Ureter (tissue), 1 donor: ENCODE measurements at regions not wholly inside any gene's neighbourhood (a gene's known extent, or its start where the extent isn't known, plus 50 kb on each side); places are given as distances from the start of the nearest gene placed in this dataset.
"Not testable (repeated sequence)": the region's sequence is repeated elsewhere in the genome, so short reads cannot be mapped to it uniquely, and the experiment has no call there.

Experiments used
- DNase-seq: peaks from one replicate; pipeline ENCODE4 v3.0.0-alpha.2; 2020; ENCODE audit warnings: low spot score
- donor health status: DM: yes; HTN: yes; CAD: no.

DNA sequence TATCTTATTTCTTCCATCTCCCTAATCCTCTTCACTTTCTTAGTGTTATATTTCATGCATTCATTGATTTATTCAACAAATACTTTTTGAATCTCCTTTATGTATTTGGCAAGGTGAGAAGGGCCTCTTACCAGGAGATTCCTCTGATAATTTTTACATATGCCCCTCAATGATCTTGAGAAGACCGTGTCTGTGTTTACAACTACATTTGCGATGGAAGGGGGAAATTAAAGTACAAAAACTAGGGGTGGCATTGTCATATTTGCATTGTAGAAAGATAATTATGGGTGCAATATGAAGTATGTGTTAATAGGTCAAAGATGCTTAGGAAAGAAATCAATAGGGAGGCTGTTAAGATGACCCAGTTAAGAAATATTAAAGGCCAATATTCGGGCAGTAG, 1108.4 kb upstream of the MIR17HG start:
- DNase-seq = no peak

DNA sequence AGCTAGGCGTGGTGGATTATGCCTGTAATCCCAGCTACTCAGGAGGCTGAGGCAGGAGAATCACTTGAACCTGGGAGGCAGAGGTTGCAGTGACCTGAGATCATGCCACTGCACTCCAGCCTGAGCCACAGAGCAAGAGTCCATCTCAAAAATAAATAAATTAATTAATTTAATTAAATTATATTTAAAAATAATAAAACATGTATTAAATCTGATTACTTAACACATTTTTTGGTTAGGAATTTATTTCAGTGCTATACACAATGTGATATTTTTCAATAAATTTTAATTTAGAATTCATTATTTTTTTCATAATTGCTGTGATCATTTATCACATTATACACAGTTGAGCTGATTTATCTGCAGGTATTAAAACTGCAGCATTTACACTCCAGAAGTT, 1101.5 kb upstream of the MIR17HG start:
- no peak for DNase-seq

DNA sequence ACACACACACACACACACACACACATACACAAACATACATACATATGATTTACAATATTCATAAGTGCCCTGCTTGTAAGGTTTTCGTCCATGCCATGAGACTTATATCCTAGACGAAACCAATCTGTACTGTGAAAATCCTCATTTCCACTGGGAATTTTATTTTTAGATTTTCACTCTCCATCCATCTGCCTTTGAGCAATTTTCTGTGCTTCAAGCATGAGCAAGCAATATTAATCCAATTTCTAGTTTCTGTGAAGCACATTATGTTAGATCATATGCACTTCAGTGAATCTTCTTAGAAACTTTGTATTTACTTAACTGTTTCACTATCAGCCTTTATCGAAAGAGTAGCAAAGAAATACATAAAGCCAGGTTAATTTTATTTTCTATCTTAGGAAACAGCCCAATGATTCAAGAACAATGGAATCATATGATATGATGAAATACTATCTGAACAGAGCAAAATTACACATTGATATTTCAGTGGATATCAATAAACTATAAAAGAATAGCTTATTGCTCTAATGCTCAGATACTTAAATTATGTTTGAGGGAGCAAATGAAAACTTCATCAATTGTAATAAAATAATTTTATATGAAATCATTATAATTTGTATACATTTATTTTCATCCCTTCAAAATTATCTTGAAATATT, 1100.7 kb upstream of the MIR17HG start:
- no peak for DNase-seq

DNA sequence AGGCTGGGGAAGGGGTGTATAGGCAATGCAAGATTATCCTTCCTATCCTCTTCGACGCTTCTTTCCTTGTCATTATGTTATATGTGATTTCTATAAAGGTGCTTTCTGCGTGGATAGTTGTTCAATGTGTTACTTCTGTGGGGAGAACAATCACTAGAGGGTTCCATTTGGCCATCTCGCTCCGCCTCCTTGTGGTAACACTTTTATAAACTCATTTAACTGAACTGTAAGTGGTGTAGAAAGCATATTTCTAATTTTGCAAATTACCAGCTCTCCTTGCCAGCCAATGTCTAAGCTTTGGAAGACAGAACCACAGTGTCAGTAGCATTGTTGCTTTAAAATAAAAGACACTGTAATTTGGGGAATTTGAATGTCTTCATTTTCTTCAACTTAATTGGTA, 1093.7 kb upstream of the MIR17HG start:
- no peak for DNase-seq

DNA sequence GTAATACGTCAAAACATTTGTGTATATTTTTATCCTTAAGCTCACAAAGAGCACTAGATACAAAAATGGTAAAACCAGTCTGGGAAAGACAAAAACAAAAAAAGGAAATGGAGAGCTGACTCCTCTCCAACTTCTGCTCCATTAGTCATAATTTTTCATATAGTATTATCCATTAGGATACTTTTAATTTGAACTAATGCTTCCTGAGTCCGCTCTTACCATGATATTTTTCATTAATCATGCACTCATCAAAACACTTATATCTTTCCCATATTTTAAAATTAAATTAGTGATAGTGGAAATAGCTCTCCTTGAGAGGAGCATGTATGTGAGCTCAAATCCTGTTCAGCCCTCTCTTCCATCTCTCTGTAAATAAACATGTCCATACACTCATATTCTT, 1093.0 kb upstream of the MIR17HG start:
- DNase-seq = no peak

DNA sequence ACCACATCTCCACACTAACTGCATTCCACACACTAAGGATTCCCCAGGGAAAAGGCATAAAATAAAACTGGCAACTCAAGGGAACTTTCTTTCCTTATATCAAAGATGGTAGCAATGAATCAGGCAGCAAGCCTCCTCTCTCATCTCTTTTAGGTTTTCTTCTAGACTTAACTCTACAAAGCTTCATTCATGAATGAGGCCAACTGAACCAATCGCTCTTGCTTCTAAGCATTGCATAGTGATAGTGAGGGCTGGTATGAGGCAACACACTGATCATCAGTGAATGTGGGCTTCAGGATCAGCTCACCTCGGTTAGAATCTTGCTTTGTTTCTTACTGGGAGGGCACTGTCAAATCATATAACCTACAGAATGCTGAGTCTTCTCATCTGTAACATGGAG, 1090.7 kb upstream of the MIR17HG start:
- no peak for DNase-seq

DNA sequence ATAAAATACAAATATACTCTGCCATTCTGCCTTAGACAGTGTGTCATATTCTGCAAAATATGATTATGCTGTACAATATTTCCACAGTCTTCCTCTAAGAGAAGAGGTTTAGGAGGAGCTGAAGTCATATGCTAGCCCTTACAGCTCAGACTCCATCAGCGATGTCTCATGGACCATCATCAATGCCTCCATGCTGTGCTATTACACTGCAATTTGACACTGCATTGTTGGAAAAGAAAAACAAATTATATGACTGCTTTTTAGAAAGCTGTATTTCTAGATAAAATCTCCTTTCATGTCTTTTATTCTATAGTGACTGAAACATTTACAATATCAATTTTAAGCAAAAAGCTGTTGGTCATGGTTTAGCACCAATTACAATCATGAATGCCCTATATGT, 1089.4 kb upstream of the MIR17HG start:
- DNase-seq = no peak

DNA sequence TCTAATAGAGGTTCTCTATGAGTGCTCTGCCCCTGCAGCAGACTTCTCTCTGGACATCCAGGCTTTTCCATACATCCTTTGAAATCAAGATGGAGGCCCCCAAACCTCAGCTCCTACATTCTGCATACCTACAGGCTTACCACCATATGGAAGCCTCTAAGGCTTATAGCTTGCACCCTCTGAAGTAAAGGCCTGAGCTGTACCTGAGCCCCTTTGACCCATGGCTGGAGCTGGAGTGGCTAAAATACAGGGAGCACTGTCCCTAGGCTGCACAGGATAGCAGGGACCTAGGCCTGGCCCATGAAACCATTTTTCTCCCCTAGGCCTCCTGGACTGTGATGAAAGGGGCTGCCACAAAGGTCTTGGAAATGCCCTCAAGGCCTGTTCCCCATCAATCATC, 1086.1 kb upstream of the MIR17HG start:
- DNase-seq = no peak

DNA sequence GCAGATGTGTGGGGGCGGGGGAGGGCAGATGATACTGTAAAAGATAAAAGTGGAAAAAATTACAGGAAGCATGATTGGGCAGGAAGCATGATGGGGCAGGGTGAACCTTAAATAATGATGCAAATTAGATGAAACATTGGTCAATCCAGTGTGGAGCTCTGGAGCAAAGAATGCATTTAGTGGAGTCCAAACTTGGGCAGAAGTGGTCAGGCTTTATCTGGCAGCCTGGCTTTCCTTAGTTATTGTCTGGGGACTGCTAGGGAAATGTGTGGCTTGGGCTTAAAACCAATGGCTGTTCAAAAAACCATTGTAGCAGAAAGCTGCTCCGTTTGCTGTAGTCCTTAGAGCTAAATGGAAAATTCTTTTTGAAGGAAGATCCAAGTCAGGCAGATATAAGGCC, 1077.3 kb upstream of the MIR17HG start:
- no peak for DNase-seq

DNA sequence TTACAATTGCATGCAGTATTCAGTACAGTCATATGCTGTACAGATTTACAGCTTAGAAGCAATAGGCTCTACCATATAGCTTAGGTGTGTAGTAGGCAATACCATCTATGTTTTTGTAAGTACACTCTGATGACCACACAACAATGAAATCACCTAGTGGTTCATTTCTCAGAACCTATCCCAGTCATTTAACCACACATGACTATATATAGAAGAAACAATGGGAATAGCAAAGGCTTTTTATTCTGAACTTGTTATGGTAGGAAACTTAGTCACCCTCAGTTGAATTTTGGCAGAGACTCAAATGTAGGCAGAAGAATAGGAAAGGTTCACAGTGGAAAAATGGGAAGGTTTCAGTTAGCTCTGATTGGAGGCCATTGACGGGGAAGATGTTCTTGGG, 1075.1 kb upstream of the MIR17HG start:
- no peak for DNase-seq

DNA sequence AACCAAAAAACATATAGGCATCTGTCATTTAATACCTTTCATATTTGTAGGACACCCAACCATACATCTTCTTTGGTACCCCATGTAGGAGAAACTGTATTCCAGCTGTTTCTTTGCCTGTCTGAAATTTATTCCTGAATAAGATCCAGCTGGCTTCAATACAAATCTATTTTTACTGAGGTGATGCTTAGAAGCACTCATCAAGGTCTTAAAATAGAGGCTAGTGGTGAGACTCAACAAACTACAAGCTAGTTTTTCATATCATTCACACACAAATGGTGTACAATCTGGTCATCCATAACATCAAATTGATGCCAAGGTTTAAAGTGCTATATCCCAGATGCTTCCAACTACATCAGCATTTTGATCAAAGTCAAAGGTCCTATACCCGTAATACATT, 1071.3 kb upstream of the MIR17HG start:
- DNase-seq = no peak

DNA sequence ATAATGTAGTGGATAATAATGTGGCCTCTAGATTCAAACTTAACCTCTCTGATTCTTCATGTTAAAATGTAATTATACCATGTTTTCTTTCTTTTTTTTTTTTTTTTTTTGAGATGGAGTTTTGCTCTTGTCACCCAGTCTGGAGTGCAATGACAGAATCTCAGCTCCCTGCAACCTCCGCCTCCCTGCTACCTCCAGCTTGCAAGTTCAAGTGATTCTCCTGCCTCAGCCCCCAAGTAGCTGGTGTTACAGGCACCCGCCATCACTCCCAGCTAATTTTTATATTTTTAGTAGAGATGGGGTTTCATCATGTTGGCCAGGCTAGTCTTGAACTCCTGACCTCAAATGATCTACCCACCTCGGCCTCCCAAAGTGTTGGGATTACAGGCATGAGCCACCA, 1069.3 kb upstream of the MIR17HG start:
- DNase-seq = not testable (repeated sequence)

DNA sequence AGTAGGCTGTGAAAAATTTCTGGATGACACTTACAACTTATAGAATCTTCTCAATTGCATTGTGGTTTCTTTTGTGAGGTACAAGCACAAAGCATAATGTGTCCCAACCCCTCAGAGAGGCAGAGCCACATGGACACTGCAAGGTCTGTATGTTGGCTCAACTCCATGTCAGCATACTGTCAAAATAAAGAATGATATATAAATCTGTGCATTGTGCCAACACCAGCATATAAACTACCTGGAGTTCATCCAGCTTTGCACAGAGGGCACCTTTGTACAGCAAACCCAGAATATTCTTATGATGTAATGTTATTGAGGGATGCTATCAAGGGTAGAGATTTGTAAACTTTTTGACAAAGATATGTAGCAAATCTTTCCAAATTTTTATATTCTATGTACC, 1065.8 kb upstream of the MIR17HG start:
- DNase-seq = no peak

DNA sequence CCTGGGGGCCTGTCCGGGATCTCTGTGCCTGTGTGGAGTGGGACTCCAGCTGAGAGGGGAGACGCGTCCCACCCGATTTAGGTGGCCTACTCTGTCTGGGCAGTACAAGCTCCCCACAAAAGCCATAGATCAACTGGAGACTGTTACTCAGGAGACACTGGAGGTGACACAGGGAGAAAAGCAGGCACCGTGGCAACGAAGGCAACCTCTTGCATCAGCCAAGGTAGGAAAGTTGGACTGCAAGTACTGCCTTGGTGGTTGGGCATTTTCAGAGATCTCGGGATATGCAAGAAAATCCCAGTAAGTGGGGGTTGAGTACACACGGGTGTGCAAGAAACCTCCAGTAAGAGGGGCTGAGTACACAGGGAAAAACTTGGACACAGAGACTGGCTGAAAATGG, 1060.0 kb upstream of the MIR17HG start:
- DNase-seq = no peak

DNA sequence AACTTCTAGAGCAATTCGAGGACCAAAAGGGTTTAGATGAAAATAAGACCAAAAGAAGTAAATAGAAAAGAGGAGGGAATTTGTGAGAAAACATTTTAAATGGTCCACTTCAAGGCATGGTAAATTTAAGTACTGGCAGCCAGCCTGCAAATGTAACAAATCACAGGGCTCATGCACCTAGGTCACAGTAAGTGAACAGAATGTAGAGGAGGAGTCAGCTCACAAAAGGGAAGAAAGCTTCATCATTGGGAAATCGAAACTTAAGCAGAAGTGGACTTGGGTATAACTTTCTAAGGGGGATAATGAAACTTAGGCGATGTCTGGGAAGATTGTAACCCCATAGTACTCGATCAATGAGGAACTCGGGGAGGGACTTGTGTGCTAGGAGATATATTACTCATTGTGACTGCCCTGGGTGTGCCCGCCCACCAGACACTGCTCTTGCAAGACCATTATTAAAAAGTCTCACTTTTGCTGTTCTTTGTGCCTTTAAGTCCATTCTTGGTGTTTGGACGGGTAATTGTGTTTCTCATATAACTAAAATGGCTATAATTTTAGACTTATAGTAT, 1053.6 kb upstream of the MIR17HG start:
- no peak for DNase-seq

DNA sequence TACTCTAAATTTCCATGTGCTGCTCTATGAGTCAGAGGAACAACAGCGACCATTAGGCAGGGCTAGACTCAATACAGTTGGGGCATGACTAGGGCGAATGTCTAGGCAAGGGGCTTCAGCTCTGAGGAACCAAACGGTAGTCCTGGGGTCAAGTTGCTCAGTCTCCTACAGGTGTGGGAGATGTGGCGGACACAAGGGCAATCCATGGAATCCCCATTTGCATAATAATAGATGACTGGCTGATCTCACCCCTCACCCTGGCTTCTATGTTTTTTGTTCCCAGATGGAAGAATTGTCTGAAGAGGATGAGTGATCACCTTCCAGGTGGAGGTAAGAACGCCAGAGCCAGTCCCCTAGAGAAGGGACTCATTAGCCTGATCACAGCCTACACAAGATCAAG, 1048.2 kb upstream of the MIR17HG start:
- DNase-seq = no peak

DNA sequence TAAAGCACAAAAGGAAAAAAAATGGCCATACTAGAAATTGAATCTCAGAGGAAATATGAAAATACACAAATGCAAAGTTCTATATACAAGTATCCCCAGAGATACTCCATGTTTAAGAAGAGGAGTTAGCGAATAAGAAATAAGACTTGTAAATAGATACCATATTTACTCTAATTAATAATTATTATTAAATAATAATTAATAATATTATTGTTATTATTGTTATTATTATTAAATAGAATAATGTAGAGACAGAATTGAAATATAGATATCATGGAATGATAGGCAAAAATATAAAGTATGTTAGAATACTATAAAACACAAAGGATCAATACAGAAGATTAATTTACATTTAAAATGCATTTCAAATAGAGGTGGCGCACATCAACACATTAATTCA, 1047.5 kb upstream of the MIR17HG start:
- no peak for DNase-seq

DNA sequence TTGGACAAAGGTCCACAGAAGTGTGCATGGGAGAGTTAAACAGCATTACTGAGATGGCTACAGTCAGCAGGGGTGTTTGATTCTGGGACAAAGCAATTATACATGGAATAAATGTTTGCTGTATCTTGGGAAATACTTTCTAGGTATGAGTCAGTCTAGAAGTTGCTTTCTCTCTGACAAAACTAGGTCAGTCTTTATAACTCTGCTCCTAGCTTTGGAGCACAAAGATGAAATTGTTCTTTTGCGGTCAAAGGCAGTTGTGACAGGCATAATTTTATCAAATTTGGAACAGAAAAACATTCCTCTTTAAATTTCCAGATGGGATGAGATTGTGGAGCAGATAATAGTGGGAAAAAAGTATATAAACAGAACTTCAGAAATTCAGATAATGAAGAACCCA, 1045.4 kb upstream of the MIR17HG start:
- no peak for DNase-seq

DNA sequence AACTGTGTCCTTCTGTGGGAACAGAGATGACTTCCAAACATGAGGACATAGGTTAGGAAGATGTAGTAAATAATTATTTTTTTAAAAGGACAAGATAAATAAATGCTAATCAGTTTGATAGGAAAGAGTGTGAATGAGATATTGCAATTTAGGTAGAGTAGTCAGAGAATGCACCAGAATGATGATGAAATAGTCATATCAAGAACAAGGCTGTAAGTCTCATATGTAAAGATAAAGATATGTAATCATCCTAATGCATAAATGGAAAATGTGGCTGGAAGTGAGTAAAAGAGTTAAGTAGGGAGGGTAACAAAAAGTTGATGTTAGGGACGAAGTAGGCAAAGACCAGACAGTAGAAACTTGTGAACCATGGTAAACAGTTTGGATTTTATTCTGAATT, 1041.7 kb upstream of the MIR17HG start:
- DNase-seq = no peak

DNA sequence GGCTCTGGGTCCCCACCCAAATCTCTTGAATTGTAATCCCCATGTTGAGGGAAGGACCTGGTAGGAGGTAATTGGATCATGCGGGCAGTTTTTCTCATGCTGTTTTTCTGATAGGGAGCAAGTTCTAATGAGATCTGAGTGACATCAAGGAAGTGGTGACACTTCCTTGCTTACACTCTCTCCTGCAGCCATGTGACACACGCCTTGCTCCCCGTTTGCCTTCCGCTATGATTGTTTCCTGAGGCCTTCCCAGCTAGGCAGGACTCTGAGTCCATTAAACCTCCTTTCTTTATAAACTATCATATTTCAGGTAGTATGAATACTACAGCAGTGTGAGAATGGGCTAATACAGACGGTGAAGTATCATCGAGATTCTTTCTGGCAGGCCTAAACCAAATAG, 1040.4 kb upstream of the MIR17HG start:
- DNase-seq = no peak

DNA sequence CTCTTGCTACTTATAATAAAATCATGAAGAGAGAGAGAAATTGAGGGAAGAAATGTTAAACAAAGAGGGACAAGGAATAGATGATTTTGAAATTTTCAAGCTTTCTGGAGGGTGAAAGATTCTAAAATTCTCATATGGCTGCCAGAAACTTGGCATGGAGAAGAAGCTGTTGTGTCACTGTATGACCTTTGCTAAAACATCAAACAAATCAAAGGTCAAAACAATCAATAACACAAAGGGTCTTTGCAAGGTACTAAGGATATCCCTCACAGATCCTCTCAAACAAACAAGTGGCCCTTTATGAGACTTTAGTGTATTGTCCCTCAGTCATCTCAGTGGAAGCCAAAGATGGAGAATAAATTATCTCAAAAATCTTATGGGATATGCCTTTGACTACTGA, 1039.2 kb upstream of the MIR17HG start:
- DNase-seq = no peak

DNA sequence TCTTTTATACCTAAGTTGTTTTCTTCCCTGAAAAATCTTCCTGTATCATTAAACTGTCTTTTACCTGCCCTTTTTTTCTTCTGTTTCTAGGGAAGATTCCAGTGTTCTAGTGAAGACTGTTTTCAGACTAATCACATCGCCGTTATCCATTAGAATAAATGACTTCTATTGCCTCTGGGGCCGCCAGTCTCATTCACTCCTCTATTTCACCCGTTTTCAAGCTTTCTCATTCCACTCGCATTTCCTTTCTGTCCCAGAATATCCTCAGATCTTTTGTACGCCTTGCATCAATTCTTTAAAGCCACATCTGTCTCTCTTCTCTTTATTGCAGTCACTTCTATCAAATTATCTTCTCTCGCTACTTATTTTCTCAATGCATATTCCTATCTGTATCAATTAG, 1035.6 kb upstream of the MIR17HG start:
- no peak for DNase-seq

DNA sequence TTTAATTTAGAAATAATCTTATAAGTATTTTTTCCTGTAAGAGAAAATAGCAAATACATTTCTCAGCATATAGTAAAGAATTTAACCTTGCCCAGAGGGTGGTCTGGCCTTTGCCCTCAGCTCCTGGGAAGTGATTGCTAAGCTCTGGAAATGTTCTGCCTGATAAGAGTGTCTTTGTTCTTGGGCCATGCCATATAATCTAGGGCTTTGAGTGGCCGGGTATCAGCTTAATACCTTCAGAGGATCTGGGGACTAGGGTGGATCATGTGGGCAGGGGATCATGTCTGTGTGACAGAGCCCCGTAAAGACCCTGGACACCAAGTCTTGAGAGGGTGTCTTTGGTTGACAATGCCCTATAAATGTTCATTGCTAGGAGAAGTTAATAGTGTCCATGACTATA, 1032.4 kb upstream of the MIR17HG start:
- DNase-seq = no peak

DNA sequence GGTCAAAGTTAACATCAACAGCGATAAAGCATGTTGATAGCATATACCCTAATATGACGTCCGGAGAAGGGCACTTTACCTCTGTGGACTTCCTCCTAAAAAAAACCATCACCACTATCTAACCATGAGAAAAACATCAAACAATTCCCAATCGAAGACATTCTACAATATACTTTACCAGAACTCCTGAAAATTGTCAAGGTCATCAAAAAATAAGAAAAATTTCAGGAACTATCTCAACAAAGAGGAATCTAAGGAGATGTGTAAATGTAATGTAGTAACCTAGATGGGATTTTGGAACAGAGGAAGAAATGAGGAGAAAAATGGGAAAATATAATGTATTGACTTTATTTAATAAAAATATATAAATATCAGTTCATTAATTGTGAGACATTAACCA, 1026.8 kb upstream of the MIR17HG start:
- no peak for DNase-seq
